GM12874 (cell line): ENCODE measurements at regions not wholly inside any gene's neighbourhood (a gene's known extent, or its start where the extent isn't known, plus 50 kb on each side); places are given as distances from the start of the nearest gene placed in this dataset.

Source experiments
- TF ChIP-seq, protein P1 (sequence below): IDR thresholded peaks from 2 replicates; pipeline ENCODE4 v1.5.1; 2011; ENCODE audit warnings: low read depth, mild to moderate bottlenecking, control low read depth, low read length, moderate library complexity; ENCODE audit not compliant: insufficient read depth

DNA sequence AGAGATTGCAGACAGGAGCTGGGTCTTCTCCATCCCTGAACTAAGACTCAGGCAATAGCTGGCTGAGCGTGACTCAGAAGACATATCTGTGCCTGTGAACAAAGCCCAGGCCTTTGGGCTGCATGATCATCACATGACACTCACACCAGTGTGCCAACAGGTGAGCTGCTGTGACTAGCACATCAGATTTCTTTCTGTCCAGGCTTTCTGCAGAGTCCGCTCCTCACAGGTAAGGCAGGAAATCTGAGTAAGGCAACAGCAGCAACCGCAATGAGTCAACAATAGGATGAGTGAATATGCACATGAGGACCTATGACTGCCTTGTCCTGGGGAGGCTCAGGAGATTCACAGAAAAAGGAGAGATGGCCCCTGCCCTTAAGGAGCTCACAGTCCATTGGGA, 293.6 kb downstream of the ACTL7B start:
- TF ChIP-seq, protein P1, sequence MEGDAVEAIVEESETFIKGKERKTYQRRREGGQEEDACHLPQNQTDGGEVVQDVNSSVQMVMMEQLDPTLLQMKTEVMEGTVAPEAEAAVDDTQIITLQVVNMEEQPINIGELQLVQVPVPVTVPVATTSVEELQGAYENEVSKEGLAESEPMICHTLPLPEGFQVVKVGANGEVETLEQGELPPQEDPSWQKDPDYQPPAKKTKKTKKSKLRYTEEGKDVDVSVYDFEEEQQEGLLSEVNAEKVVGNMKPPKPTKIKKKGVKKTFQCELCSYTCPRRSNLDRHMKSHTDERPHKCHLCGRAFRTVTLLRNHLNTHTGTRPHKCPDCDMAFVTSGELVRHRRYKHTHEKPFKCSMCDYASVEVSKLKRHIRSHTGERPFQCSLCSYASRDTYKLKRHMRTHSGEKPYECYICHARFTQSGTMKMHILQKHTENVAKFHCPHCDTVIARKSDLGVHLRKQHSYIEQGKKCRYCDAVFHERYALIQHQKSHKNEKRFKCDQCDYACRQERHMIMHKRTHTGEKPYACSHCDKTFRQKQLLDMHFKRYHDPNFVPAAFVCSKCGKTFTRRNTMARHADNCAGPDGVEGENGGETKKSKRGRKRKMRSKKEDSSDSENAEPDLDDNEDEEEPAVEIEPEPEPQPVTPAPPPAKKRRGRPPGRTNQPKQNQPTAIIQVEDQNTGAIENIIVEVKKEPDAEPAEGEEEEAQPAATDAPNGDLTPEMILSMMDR, result no peak

DNA sequence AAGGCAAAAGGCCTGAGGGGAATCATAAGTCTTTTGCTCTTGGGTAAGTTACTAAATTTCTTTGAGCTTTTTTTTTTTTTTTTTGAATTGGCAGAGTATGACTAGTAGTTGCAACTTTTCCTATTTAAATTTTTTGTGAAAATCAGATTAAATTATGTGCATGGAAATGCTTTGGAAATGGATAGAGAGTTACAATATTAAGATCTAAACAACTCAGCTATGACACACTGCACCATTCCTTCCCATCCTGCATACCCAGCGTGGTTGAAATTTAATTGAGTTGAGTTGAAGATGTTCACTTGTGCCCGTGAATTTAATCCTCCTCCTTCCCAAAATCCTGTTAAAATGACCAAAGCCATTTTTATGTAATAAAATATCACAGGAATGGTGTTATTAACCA, 296.4 kb downstream of the ACTL7B start:
- TF ChIP-seq, protein P1, result no peak

DNA sequence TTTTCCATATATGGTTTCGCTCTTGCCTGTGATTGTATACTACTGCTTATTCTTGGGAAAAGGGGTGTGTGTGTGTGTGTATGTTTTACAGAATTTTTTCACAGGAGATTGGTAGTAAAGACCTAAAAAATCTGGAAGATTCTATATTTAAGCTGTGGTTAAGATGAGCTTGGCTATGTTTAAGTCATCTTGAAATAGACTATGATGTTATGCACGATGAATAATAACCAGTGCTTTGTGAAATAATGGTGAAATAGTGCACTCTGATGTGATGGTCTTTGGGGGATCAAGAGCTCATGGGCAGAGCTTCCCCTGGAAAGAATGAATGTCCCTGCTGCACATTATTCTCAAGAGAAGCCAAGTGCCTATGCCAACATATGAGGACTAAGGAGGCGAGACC, 301.0 kb downstream of the ACTL7B start:
- TF ChIP-seq, protein P1, result no peak

DNA sequence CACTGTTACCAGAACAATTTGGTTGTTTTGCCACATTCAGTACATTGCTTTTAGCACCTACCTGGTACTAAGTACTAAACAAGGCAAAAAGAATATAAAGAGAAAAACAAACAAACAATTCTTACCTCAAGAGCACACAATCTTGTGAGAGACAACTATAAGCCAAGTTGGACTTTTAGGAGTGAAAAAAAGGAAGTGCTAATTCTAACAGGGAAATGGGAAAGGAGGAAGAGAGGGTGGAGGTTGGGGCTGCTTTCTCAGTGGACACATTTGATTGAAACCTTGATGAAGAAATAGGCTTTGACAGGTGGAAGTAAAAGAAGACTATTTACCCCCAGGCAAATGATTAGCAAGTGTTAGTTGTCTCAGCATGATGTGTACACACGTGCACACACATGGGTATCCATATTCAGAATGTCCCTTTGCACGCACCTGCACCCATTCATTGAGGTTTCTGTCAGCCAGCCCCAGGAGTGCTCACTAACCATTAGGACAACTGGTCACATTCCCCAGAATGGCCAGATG, 302.6 kb downstream of the ACTL7B start:
- TF ChIP-seq, protein P1, result no peak

GRCh38 chr9:108552459-108553040, 303.2 kb downstream of the ACTL7B start:
- TF ChIP-seq, protein P1, result no peak

DNA sequence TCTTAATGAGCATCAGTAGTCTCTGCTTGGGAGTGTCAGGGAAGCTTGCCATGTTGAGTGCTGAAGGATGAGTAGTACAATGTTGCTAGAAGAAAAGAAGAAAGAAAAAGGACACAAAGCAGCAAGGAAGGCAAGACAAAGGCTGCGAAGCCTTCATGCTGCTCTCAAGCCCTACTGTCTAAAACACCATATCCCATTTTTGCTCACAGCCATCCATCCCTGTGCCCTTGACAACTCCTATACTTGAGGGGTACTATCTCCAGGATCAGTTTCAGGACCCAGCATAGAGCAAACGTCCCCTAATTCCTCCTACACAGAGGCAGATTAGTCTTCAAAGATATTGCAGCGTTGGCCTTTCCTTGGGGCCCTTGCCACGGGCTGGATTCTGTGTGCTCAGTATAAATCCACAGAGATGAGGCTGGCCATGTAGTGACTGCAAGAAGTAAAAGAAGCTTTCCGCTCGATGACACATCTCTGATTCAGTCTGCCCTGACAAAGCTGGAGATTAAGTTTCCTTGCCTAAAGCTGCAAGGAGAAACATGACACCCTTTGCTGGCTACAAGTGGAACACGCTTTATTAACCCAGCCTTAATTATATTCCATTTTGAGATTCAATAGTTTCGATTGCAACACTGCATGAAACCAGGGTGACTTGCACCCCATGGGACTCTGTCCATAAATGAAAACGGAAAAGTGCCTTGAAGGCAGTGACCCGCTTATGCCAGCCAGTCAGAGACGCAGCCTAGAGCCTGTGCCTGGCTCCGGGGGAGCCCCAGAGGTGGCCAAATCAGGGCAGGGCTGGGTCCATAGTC, 304.6 kb downstream of the ACTL7B start:
- TF ChIP-seq, protein P1, result no peak

- TF ChIP-seq, protein P1, result no peak
These were observed 305.7 kb downstream of the ACTL7B start for GRCh38 chr9:108550106-108550505.
